ENCODE measurements at regions not wholly inside any gene's neighbourhood (a gene's known extent, or its start where the extent isn't known, plus 50 kb on each side); places are given as distances from the start of the nearest gene placed in this dataset.

- Histone ChIP-seq H2BK120ac (replicated peaks; ENCODE audit: low read depth, low read length) (no peak overlapping the region), H3K79me1 (ENCODE audit: low read depth, low read length) (no peaks in the 10 kb centered on the region), H3K4ac (replicated peaks; ENCODE audit: insufficient read length, low read depth, low read length) (no peak overlapping the region), H2BK12ac (ENCODE audit: low read depth, low read length) (no peak overlapping the region), H3K36me3 (ENCODE audit: control insufficient read depth in 2 of 4, insufficient read depth in 4 of 4, low read length in 3 of 4) (no peaks in the 10 kb centered on the region), H3K79me2 (ENCODE audit: control insufficient read depth in 1 of 2, insufficient read depth in 2 of 2, low read length in 2 of 2) (no peaks in the 10 kb centered on the region), H3K4me3 (ENCODE audit: extremely low read depth in 1 of 4, insufficient read depth in 2 of 4, low read depth in 3 of 4, low read length in 4 of 4) (no peak overlapping the region), H4K8ac (ENCODE audit: extremely low read depth, insufficient read depth, low read length) (no peak overlapping the region), H2AK5ac (ENCODE audit: low read depth, low read length) (no peak overlapping the region), H2BK5ac (ENCODE audit: low read depth, low read length) (no peak overlapping the region), H4K91ac (replicated peaks; ENCODE audit: insufficient read length, low read length) (no peak overlapping the region), H4K20me1 (replicated peaks in 1 of 2; ENCODE audit: control insufficient read depth in 1 of 2, insufficient read depth in 2 of 2, low read length in 2 of 2) (no peaks in the 10 kb centered on the region), H2AFZ (ENCODE audit: low read length) (no peak overlapping the region), H4K5ac (ENCODE audit: insufficient read length, low read depth, low read length) (no peak overlapping the region), H3K23me2 (ENCODE audit: low read depth, low read length) (no peaks in the 10 kb centered on the region), H3K4me1 (replicated peaks in 1 of 4; ENCODE audit: control insufficient read depth in 3 of 4, insufficient read depth in 4 of 4, low read length in 3 of 4) (no peaks in the 10 kb centered on the region), H2BK15ac (ENCODE audit: low read length) (no peak overlapping the region), H3K27me3 (replicated peaks in 1 of 4; ENCODE audit: control insufficient read depth in 3 of 4, extremely low read depth in 1 of 4, insufficient read depth in 3 of 4, low read length in 3 of 4) (no peaks in the 10 kb centered on the region), H3K18ac (ENCODE audit: extremely low read depth, low read length) (no peak overlapping the region), H3K14ac (ENCODE audit: insufficient read length) (no peak overlapping the region), H2BK20ac (ENCODE audit: low read length) (no peak overlapping the region), H3K23ac (ENCODE audit: insufficient read length) (no peak overlapping the region), H3K9me3 (ENCODE audit: insufficient read depth in 2 of 2, low read depth in 1 of 2, low read length in 1 of 2) (no peaks in the 10 kb centered on the region), H3K56ac (replicated peaks; ENCODE audit: insufficient read length, low read depth, low read length) (no peak overlapping the region), H3K9ac (replicated peaks in 1 of 4; ENCODE audit: extremely low read depth in 1 of 4, low read depth in 3 of 4, low read length in 3 of 4) (no peak overlapping the region), H3K4me2 (ENCODE audit: insufficient read depth in 1 of 2, low read depth in 2 of 2, low read length in 2 of 2) (no peak overlapping the region), H3K27ac (ENCODE audit: low read depth, low read length) (no peak overlapping the region)
- POLR2A ChIA-PET (ENCODE audit: partially characterized antibody) = no interaction called here
- FAIRE-seq (no peak), DNase-seq (ENCODE audit: low read depth in 1 of 2, low spot score in 2 of 2) (no peak)
- 86% methylated on average over 2 of the region's 2 CpGs; no CpG with 5 or more reads in 1 of the 2 experiments for WGBS, 2 experiments (ENCODE audit: extremely low coverage in 1 of 2, insufficient coverage in 1 of 2, insufficient read length in 1 of 2, insufficient replicate concordance in 2 of 2, low coverage in 1 of 2, low lambda C conversion rate in 2 of 2, missing lambda C conversion rate in 1 of 2)
- CTCF ChIA-PET (ENCODE audit: partially characterized antibody) = interaction anchor here (1.2 kb wide), 1 partner anchor 604 kb away, joined by 3 read pairs; no protein-coding TSS in a partner anchor
- TF ChIP-seq MAX (IDR thresholded peaks at IDR 0.05) (no peak), SIN3A (conservative IDR thresholded peaks at IDR 0.05 in 1 of 2, IDR thresholded peaks at IDR 0.05 in 1 of 2; ENCODE audit: low read depth in 1 of 2, low read length in 2 of 2) (no peak), GABPA (IDR thresholded peaks at IDR 0.05; ENCODE audit: borderline replicate concordance, insufficient read depth, low read length) (no peak), CTBP2 (IDR thresholded peaks at IDR 0.05; ENCODE audit: borderline replicate concordance, insufficient read depth, insufficient read length, low read length) (no peak), CREB1 (IDR thresholded peaks at IDR 0.05) (no peak), TBP (IDR thresholded peaks at IDR 0.05; ENCODE audit: low read depth, low read length) (no peak), SP4 (IDR thresholded peaks at IDR 0.05; ENCODE audit: low read length) (no peak), TCF12 (IDR thresholded peaks at IDR 0.05; ENCODE audit: low read depth, low read length) (no peak), RFX5 (IDR thresholded peaks at IDR 0.05; ENCODE audit: borderline replicate concordance, low read depth, low read length) (no peak), E2F6 (IDR thresholded peaks at IDR 0.05) (no peak), SP2 (IDR thresholded peaks at IDR 0.05; ENCODE audit: low read length) (no peak)
- TF ChIP-seq, protein P1, sequence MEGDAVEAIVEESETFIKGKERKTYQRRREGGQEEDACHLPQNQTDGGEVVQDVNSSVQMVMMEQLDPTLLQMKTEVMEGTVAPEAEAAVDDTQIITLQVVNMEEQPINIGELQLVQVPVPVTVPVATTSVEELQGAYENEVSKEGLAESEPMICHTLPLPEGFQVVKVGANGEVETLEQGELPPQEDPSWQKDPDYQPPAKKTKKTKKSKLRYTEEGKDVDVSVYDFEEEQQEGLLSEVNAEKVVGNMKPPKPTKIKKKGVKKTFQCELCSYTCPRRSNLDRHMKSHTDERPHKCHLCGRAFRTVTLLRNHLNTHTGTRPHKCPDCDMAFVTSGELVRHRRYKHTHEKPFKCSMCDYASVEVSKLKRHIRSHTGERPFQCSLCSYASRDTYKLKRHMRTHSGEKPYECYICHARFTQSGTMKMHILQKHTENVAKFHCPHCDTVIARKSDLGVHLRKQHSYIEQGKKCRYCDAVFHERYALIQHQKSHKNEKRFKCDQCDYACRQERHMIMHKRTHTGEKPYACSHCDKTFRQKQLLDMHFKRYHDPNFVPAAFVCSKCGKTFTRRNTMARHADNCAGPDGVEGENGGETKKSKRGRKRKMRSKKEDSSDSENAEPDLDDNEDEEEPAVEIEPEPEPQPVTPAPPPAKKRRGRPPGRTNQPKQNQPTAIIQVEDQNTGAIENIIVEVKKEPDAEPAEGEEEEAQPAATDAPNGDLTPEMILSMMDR (IDR thresholded peaks at IDR 0.05; ENCODE audit: control extremely low read depth in 1 of 3, insufficient read depth in 1 of 3, low read depth in 1 of 3, low read length in 3 of 3) = no peak
Observed at GRCh38 chr6:153673750-153674149, 365.3 kb upstream of the OPRM1 start.
